Endothelial cell of umbilical vein (primary cell): ENCODE measurements at regions not wholly inside any gene's neighbourhood (a gene's known extent, or its start where the extent isn't known, plus 50 kb on each side); places are given as distances from the start of the nearest gene placed in this dataset.

Experiments used
- POLR2AphosphoS5 ChIP-seq: IDR thresholded peaks from 2 replicates; pipeline ENCODE4 v1.6.1; 2012; ENCODE audit warnings: low read depth, mild to moderate bottlenecking, control low read depth, low read length, moderate library complexity; ENCODE audit not compliant: insufficient read depth
- TF ChIP-seq, protein P1 (sequence below), 2 donors: IDR thresholded peaks; 1 replicate in 1 of 2; 2 replicates in 1 of 2; pipeline ENCODE4 v1.5.1; 2011; ENCODE audit warnings: low read length in 2 of 2, mild to moderate bottlenecking in 2 of 2, moderate library complexity in 2 of 2, control low read depth in 1 of 2, inconsistent platforms in 1 of 2, low read depth in 1 of 2; ENCODE audit not compliant: insufficient read depth in 1 of 2; ENCODE audit errors: extremely low read depth in 1 of 2

DNA sequence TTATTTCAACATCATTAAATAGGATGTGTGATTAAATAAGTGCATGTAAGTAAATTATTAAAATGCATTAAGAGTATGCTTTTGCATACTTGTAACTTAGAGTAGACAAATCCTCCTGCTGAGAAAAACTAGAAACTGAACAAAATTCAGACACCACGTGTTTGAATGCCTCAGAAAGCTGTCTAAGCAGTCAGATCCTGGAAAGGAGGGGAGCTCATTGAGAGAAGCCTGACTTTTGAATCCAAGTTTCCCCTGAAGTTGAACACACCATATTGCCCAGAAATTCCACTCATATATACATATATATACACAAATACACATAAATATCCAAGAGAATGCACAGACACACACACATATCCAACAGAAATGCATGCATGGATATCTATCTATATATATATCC, 190.0 kb upstream of the BMP2 start:
- TF ChIP-seq, protein P1, sequence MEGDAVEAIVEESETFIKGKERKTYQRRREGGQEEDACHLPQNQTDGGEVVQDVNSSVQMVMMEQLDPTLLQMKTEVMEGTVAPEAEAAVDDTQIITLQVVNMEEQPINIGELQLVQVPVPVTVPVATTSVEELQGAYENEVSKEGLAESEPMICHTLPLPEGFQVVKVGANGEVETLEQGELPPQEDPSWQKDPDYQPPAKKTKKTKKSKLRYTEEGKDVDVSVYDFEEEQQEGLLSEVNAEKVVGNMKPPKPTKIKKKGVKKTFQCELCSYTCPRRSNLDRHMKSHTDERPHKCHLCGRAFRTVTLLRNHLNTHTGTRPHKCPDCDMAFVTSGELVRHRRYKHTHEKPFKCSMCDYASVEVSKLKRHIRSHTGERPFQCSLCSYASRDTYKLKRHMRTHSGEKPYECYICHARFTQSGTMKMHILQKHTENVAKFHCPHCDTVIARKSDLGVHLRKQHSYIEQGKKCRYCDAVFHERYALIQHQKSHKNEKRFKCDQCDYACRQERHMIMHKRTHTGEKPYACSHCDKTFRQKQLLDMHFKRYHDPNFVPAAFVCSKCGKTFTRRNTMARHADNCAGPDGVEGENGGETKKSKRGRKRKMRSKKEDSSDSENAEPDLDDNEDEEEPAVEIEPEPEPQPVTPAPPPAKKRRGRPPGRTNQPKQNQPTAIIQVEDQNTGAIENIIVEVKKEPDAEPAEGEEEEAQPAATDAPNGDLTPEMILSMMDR (IDR thresholded peaks at IDR 0.05; ENCODE audit: extremely low read depth in 1 of 2, insufficient read depth in 1 of 2, low read depth in 1 of 2, low read length in 2 of 2) = no peak
- no peak for TF ChIP-seq POLR2AphosphoS5
